SH-SY5Y (cell line): ENCODE measurements at regions not wholly inside any gene's neighbourhood (a gene's known extent, or its start where the extent isn't known, plus 50 kb on each side); places are given as distances from the start of the nearest gene placed in this dataset.

Experiments
- GATA2 ChIP-seq: IDR thresholded peaks from 2 replicates; pipeline ENCODE4 v1.6.1; 2011; ENCODE audit warnings: mild to moderate bottlenecking, low read depth, low read length
- GATA3 ChIP-seq: IDR thresholded peaks from 2 replicates; pipeline ENCODE4 v1.6.1; 2011; ENCODE audit warnings: low read depth, mild to moderate bottlenecking, low read length, moderate library complexity

- TF ChIP-seq GATA2 (no peak), GATA3 (no peak)
Observed at GRCh38 chr3:75300606-75301005, 363.5 kb upstream of the FRG2C start.
